HG03575 (cell line): ENCODE measurements at regions not wholly inside any gene's neighbourhood (a gene's known extent, or its start where the extent isn't known, plus 50 kb on each side); places are given as distances from the start of the nearest gene placed in this dataset.
"Not testable (repeated sequence)": the region's sequence is repeated elsewhere in the genome, so short reads cannot be mapped to it uniquely, and the experiment has no call there.

Experiments used
- ATAC-seq: cut with Tn5 transposase; IDR thresholded peaks from one replicate; pipeline ENCODE4 v1.9.1; 2021; ENCODE audit not compliant: unreplicated experiment, insufficient number of reproducible peaks, low FRiP score; ENCODE audit errors: extremely low read depth

- no peak for ATAC-seq
Measured at GRCh38 chr6:23655525-23655924, 470.5 kb upstream of the NRSN1 start.

GRCh38 chr6:23656255-23657194 is 469.5 kb upstream of the NRSN1 start:
- no peak for ATAC-seq

- no peak for ATAC-seq
Measured at GRCh38 chr6:23659125-23659524, 466.9 kb upstream of the NRSN1 start.

GRCh38 chr6:23661549-23661948 is 464.5 kb upstream of the NRSN1 start:
- ATAC-seq, result no peak

- ATAC-seq, result no peak
Measured at GRCh38 chr6:23663096-23663495, 462.9 kb upstream of the NRSN1 start.

GRCh38 chr6:23663652-23664051 is 462.4 kb upstream of the NRSN1 start:
- no peak for ATAC-seq

- not testable (repeated sequence) for ATAC-seq
Measured at GRCh38 chr6:23665911-23666310, 460.1 kb upstream of the NRSN1 start.

GRCh38 chr6:23672737-23673136 is 453.3 kb upstream of the NRSN1 start:
- ATAC-seq, result no peak

- no peak for ATAC-seq
Measured at GRCh38 chr6:23678626-23679025, 447.4 kb upstream of the NRSN1 start.

- no peak for ATAC-seq
Measured at GRCh38 chr6:23681743-23682142, 444.3 kb upstream of the NRSN1 start.

GRCh38 chr6:23688650-23689049 is 437.4 kb upstream of the NRSN1 start:
- no peak for ATAC-seq

GRCh38 chr6:23690453-23691049 is 435.5 kb upstream of the NRSN1 start:
- no peak for ATAC-seq

- ATAC-seq, result no peak
Measured at GRCh38 chr6:23692184-23692583, 433.8 kb upstream of the NRSN1 start.

GRCh38 chr6:23696992-23697391 is 429.0 kb upstream of the NRSN1 start:
- ATAC-seq, result no peak

- no peak for ATAC-seq
Measured at GRCh38 chr6:23704479-23705052, 421.4 kb upstream of the NRSN1 start.

GRCh38 chr6:23705697-23706096 is 420.3 kb upstream of the NRSN1 start:
- ATAC-seq, result no peak

- ATAC-seq, result no peak
Measured at GRCh38 chr6:23712756-23713155, 413.3 kb upstream of the NRSN1 start.

- ATAC-seq, result peak; percentile 90
Measured at GRCh38 chr6:23713211-23713610, 412.8 kb upstream of the NRSN1 start.

GRCh38 chr6:23728707-23729106 is 397.3 kb upstream of the NRSN1 start:
- ATAC-seq, result no peak

- no peak for ATAC-seq
Measured at GRCh38 chr6:23731609-23732008, 394.4 kb upstream of the NRSN1 start.
